ENCODE measurements at regions not wholly inside any gene's neighbourhood (a gene's known extent, or its start where the extent isn't known, plus 50 kb on each side); places are given as distances from the start of the nearest gene placed in this dataset.

DNA sequence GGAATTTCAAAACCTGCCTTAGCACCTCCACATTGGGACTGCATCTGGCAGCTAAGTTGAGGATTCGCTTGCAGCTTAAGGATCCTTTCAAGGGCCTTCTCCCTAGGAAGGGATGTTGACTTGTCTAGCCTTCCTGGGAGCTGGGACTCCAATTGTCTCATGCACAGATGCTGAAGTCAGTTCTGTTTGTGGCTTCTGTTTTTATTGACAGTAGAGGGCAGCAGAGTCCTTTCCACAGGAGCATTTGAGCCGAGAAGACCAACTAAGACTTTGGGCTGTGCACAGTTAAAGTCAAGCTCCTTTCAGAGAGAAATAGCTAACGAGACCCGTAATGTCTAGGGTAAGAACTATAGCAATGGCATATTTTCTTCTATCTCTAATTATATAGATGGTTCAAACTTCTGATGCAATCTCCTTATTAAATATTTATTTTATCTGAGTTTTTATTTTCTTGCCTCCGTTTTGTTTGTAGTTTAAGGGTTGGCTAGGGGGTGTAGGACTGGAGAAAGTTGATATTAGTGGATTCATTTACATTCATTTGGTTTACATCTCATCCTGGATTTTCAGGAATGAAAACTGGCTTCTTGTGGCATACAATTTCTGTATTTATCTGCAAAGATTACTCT, 59.7 kb upstream of the KBTBD8 start:
- Histone ChIP-seq H3K27me3 (no peaks in the 10 kb centered on the region), H3K4me3 (no peak overlapping the region), H3K36me3 (no peaks in the 10 kb centered on the region), H3K4me1 (no peaks in the 10 kb centered on the region), H3K9me3 (no peaks in the 10 kb centered on the region), H3K27ac (no peak overlapping the region)
- DNase-seq = no peak
- in situ Hi-C loops (cut with MboI; ENCODE audit: low sequenced_read_pairs in 4 of 4) (loop anchor here in 1 of 4 donors (25.0 kb wide), 1 partner anchor 1949 kb away; no protein-coding TSS in a partner anchor), intact Hi-C loops (cut with DNase I; ENCODE audit: low total_unique reads) (no loop called here)
- no peak for TF ChIP-seq POLR2A (IDR thresholded peaks at IDR 0.05)
- TF ChIP-seq, protein P1, sequence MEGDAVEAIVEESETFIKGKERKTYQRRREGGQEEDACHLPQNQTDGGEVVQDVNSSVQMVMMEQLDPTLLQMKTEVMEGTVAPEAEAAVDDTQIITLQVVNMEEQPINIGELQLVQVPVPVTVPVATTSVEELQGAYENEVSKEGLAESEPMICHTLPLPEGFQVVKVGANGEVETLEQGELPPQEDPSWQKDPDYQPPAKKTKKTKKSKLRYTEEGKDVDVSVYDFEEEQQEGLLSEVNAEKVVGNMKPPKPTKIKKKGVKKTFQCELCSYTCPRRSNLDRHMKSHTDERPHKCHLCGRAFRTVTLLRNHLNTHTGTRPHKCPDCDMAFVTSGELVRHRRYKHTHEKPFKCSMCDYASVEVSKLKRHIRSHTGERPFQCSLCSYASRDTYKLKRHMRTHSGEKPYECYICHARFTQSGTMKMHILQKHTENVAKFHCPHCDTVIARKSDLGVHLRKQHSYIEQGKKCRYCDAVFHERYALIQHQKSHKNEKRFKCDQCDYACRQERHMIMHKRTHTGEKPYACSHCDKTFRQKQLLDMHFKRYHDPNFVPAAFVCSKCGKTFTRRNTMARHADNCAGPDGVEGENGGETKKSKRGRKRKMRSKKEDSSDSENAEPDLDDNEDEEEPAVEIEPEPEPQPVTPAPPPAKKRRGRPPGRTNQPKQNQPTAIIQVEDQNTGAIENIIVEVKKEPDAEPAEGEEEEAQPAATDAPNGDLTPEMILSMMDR (IDR thresholded peaks at IDR 0.05 in 4 of 5, conservative IDR thresholded peaks at IDR 0.05 in 1 of 5) = peak in 2 of 5 experiments; percentile 54 to 63
- ATAC-seq = peak in 1 of 2 donors; percentile 68

GRCh38 chr3:66948041-66948440, 50.1 kb upstream of the KBTBD8 start:
- Histone ChIP-seq H3K27me3 (no peaks in the 10 kb centered on the region), H3K9me3 (no peaks in the 10 kb centered on the region), H3K36me3 (no peaks in the 10 kb centered on the region), H3K27ac (no peak overlapping the region), H3K4me1 (no peaks in the 10 kb centered on the region), H3K4me3 (no peak overlapping the region)
- intact Hi-C loops (cut with DNase I; ENCODE audit: low total_unique reads) = no loop called here
- DNase-seq (no peak), ATAC-seq (no peak)
- in situ Hi-C loops (cut with MboI; ENCODE audit: low sequenced_read_pairs in 4 of 4) = loop anchor here in 1 of 4 donors (25.0 kb wide), 1 partner anchor 1939 kb away; no protein-coding TSS in a partner anchor
- TF ChIP-seq POLR2A (IDR thresholded peaks at IDR 0.05) = no peak
- TF ChIP-seq, protein P1 (IDR thresholded peaks at IDR 0.05 in 4 of 5, conservative IDR thresholded peaks at IDR 0.05 in 1 of 5) = no peak

Data from gastrocnemius medialis (tissue), 4 donors.